NCI-H82 treated with DMSO at 0.1 percent for 48 hours (cell line): ENCODE measurements at regions not wholly inside any gene's neighbourhood (a gene's known extent, or its start where the extent isn't known, plus 50 kb on each side); places are given as distances from the start of the nearest gene placed in this dataset.
"Not testable (repeated sequence)": the region's sequence is repeated elsewhere in the genome, so short reads cannot be mapped to it uniquely, and the experiment has no call there.

Experiments used
- DNase-seq: peaks from one replicate; lab custom pipeline; 2025; ENCODE audit not compliant: unreplicated experiment; lab: John Stamatoyannopoulos, UW

- no peak for DNase-seq
Measured at GRCh38 chr6:71053475-71053874, 96.6 kb upstream of the B3GAT2 start.

GRCh38 chr6:71056656-71057055, 99.8 kb upstream of the B3GAT2 start:
- DNase-seq: no peak

- no peak for DNase-seq
Measured at GRCh38 chr6:71066153-71066552, 109.3 kb upstream of the B3GAT2 start.

- no peak for DNase-seq
Measured at GRCh38 chr6:71067816-71068215, 111.0 kb upstream of the B3GAT2 start.

GRCh38 chr6:71072508-71072907, 115.6 kb upstream of the B3GAT2 start:
- peak; percentile 49 for DNase-seq

GRCh38 chr6:71077655-71078054, 120.8 kb upstream of the B3GAT2 start:
- no peak for DNase-seq

GRCh38 chr6:71079677-71080076, 122.8 kb upstream of the B3GAT2 start:
- no peak for DNase-seq

- DNase-seq: no peak
Measured at GRCh38 chr6:71080133-71080532, 123.3 kb upstream of the B3GAT2 start.

GRCh38 chr6:71080826-71081225, 124.0 kb upstream of the B3GAT2 start:
- no peak for DNase-seq

- DNase-seq: no peak
Measured at GRCh38 chr6:71082033-71082650, 125.3 kb upstream of the B3GAT2 start.

GRCh38 chr6:71083308-71083820, 126.5 kb upstream of the B3GAT2 start:
- no peak for DNase-seq

GRCh38 chr6:71088166-71088565, 131.3 kb upstream of the B3GAT2 start:
- DNase-seq: no peak

- no peak for DNase-seq
Measured at GRCh38 chr6:71090217-71090616, 133.4 kb upstream of the B3GAT2 start.

- DNase-seq: no peak
Measured at GRCh38 chr6:71091167-71091566, 134.3 kb upstream of the B3GAT2 start.

GRCh38 chr6:71091956-71092355, 135.1 kb upstream of the B3GAT2 start:
- no peak for DNase-seq

- not testable (repeated sequence) for DNase-seq
Measured at GRCh38 chr6:71097264-71097663, 140.4 kb upstream of the B3GAT2 start.

GRCh38 chr6:71099649-71100048, 142.8 kb upstream of the B3GAT2 start:
- DNase-seq: no peak

- DNase-seq: no peak
Measured at GRCh38 chr6:71103130-71103529, 146.3 kb upstream of the B3GAT2 start.

GRCh38 chr6:71103641-71104040, 146.8 kb upstream of the B3GAT2 start:
- no peak for DNase-seq

- no peak for DNase-seq
Measured at GRCh38 chr6:71106276-71106675, 149.4 kb upstream of the B3GAT2 start.

GRCh38 chr6:71107911-71108420, 151.1 kb upstream of the B3GAT2 start:
- DNase-seq: no peak

GRCh38 chr6:71114544-71114943, 157.7 kb upstream of the B3GAT2 start:
- no peak for DNase-seq

- DNase-seq: no peak
Measured at GRCh38 chr6:71114986-71115385, 158.1 kb upstream of the B3GAT2 start.
